Activated CD4-positive, alpha-beta T cell treated with anti-CD3 and anti-CD28 coated beads for 36 hours (primary cell): ENCODE measurements at regions not wholly inside any gene's neighbourhood (a gene's known extent, or its start where the extent isn't known, plus 50 kb on each side); places are given as distances from the start of the nearest gene placed in this dataset.
A peak's percentile ranks its signal among the peaks of the same experiment; 100 is the strongest.

Experiments
- ATAC-seq: fragments of 200-7000 bp; cut with Tn5 transposase; one replicate; pipeline ENCODE4 v1.10.0; 2021; ENCODE audit warnings: mild to moderate bottlenecking, moderate library complexity
- CTCF ChIA-PET: fragments of 350-600 bp; sonication (Branson Sonifier 250); formaldehyde crosslinking; loops from one replicate; lab custom pipeline; 2021; ENCODE audit warnings: antibody characterized with exemption; lab: Charles Lee
- POLR2A ChIA-PET: fragments of 350-600 bp; sonication (Branson Sonifier 250); formaldehyde crosslinking; loops from one replicate; lab custom pipeline; 2021; ENCODE audit warnings: antibody characterized with exemption, inconsistent platforms; lab: Charles Lee
- DNase-seq: peaks from one replicate; pipeline ENCODE4 v3.0.0-alpha.2; 2020
- H3K27ac Mint-ChIP-seq: one replicate; pipeline ENCODE4 v1.8.0; 2021; ENCODE audit warnings: mixed read lengths
- H3K27me3 Mint-ChIP-seq: one replicate; pipeline ENCODE4 v1.8.0; 2021; ENCODE audit warnings: mixed read lengths
- H3K36me3 Mint-ChIP-seq: one replicate; pipeline ENCODE4 v1.8.0; 2021; ENCODE audit warnings: low read depth, mixed read lengths
- H3K4me1 Mint-ChIP-seq: one replicate; pipeline ENCODE4 v1.8.0; 2021; ENCODE audit warnings: mixed read lengths
- H3K4me3 Mint-ChIP-seq: one replicate; pipeline ENCODE4 v1.8.0; 2021; ENCODE audit warnings: mild to moderate bottlenecking, moderate library complexity, mixed read lengths
- H3K9me3 Mint-ChIP-seq: one replicate; pipeline ENCODE4 v1.8.0; 2021; ENCODE audit warnings: low read depth, mixed read lengths
- intact Hi-C, 2 experiments: fragments of 100-400 bp; cut with DNase I in 1 of 2; cut with micrococcal nuclease in 1 of 2; formaldehyde crosslinking; loops; one replicate each; pipeline versions ENCODE4 v1.14.2 to v1.15.1; 2022 to 2024; cut with DNase I, micrococcal nuclease

DNA sequence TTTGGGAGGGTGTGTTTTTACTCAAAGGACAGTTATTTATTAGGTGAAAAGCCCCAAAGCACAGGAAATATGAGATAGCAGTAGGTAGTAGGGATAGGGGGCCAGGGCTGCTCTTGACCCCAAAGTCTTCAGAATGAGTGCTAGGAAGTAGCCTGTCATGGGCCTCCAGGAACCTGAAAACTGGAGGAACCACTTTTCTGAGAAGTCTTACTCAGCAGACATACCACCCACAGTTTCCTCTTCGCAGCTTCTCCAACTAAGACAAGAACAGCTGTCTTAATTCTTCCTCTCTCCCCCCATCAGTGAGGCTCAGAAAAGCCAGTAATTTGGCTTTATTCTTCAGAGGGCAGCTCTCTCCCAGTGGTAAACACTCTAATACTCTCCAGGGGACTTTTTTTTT, 84.0 kb upstream of the CTSC start:
- Mint-ChIP-seq H3K27me3 (no peaks in the 10 kb centered on the region), H3K36me3 (no peaks in the 10 kb centered on the region), H3K9me3 (no peaks in the 10 kb centered on the region), H3K27ac (peak overlapping the region; percentile 91), H3K4me1 (peaks cover 62% of the 10 kb centered on the region), H3K4me3 (no peak overlapping the region)
- peak; percentile 93 for ATAC-seq
- ChIA-PET CTCF (interaction anchor here (0.6 to 1.2 kb wide), 5 partner anchors 9 to 242 kb away, joined by 3 to 4 read pairs (median 3); no protein-coding TSS in a partner anchor), POLR2A (interaction anchor here (0.9 kb wide), 1 partner anchor 92 kb away, joined by 3 read pairs; no protein-coding TSS in a partner anchor)
- intact Hi-C loops = loop anchor here (1.0 to 5.0 kb wide), 7 partner anchors 64 to 244 kb away; partner anchors contain the start of genes CTSC (in 1 of the 2) and RAB38 (in 1 of the 2)
- peak; percentile 69 for DNase-seq

DNA sequence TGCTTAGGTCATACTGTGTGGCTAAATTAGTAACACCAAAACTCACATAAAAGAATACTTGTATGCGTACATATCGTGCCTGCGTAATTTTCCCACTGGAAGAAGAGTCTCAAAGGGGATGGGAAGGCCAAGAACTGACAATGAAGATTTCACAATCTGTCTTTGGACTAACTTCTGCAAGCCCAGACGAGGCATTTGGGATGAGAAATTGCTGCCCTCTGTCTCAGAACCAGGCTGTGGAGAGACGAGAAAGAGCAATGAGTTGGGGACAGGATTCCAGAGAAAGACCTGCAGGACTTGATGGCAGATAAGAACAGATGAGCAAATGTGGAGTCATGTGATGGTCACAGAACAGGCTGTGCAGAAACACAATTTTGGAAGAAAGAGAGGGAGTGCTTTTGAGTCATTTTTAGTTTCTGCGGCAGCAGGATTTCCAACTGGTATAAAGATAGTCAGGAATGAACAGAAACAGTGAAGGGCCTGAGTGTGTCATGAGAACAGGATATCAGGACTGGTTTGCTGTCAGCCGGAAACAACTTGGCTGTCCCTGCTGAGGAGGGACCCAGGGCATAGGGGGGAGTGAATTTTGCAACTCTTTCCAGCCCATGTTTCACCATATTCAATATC, 82.7 kb upstream of the CTSC start:
- CTCF ChIA-PET = no interaction called here
- ATAC-seq (no peak), DNase-seq (no peak)
- H3K4me3 Mint-ChIP-seq = no peak overlapping the region
- H3K36me3 Mint-ChIP-seq = no peaks in the 10 kb centered on the region
- POLR2A ChIA-PET = no interaction called here
- H3K4me1 Mint-ChIP-seq = peaks cover 66% of the 10 kb centered on the region
- H3K9me3 Mint-ChIP-seq = no peaks in the 10 kb centered on the region
- H3K27ac Mint-ChIP-seq = peak overlapping the region; percentile 91
- intact Hi-C loops = loop anchor here (2.0 to 5.0 kb wide), 3 partner anchors 65 to 243 kb away; partner anchors contain the start of gene RAB38 (in 1 of the 2)
- H3K27me3 Mint-ChIP-seq = no peaks in the 10 kb centered on the region

DNA sequence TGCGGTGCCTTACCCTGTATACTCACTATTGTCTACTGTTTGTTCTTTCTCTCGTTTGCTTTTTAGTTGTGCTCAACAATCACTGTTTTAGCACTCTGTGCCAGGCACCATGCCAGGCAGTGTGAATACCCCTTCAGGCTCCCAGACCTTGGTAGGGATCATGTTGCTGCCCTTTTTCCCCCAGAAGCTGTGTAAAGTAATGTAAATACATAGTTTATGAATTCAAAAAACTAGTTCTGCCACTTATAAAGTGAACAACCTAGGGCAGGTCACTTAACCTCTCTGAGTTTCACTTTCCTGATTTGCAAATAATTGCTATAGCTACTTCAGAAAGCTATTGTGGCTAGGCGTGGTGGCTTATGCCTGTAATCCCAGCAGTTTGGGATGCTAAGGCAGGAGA, 81.0 kb upstream of the CTSC start:
- Mint-ChIP-seq H3K9me3 (no peaks in the 10 kb centered on the region), H3K4me3 (no peak overlapping the region), H3K27me3 (no peaks in the 10 kb centered on the region), H3K36me3 (no peaks in the 10 kb centered on the region), H3K27ac (no peak overlapping the region), H3K4me1 (peaks cover 72% of the 10 kb centered on the region)
- ChIA-PET POLR2A (no interaction called here), CTCF (interaction anchor here (0.8 kb wide), 1 partner anchor 24 kb away, joined by 3 read pairs; no protein-coding TSS in a partner anchor)
- ATAC-seq = no peak
- intact Hi-C loops = no loop called here
- DNase-seq = no peak

DNA sequence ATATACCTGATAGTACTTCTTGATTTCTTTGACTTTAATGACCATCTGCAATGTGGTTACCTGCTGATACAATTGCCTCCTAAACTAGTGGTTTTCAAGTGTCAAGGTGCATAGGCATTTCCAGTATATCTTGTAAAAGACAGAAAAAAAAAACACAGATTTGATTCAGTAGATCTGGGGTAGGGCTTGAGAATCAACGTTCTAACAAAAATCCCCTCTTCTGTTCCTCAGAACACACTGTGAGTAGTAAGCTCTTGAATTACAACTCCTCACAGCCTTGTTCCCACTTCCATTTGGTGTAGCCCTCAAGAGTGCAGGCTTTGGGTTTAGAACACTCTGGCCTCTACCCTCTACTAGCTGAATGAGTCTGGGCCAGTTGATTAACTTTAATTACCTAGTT, 78.0 kb upstream of the CTSC start:
- CTCF ChIA-PET = interaction anchor here (0.8 to 0.9 kb wide), 2 partner anchors 15 to 116 kb away, joined by 3 read pairs; no protein-coding TSS in a partner anchor
- peak; percentile 79 for ATAC-seq
- Mint-ChIP-seq H3K4me3 (peak overlapping the region; percentile 28), H3K4me1 (peaks cover 49% of the 10 kb centered on the region), H3K27me3 (no peaks in the 10 kb centered on the region), H3K27ac (peak overlapping the region; percentile 71), H3K36me3 (no peaks in the 10 kb centered on the region), H3K9me3 (no peaks in the 10 kb centered on the region)
- DNase-seq = peak; percentile 16
- POLR2A ChIA-PET = interaction anchor here (0.6 kb wide), 2 partner anchors 86 to 1675 kb away, joined by 4 read pairs; no protein-coding TSS in a partner anchor
- intact Hi-C loops = loop anchor here (1.0 to 2.0 kb wide), 3 partner anchors 61 to 236 kb away; partner anchors contain the start of gene CTSC (in 1 of the 2)

DNA sequence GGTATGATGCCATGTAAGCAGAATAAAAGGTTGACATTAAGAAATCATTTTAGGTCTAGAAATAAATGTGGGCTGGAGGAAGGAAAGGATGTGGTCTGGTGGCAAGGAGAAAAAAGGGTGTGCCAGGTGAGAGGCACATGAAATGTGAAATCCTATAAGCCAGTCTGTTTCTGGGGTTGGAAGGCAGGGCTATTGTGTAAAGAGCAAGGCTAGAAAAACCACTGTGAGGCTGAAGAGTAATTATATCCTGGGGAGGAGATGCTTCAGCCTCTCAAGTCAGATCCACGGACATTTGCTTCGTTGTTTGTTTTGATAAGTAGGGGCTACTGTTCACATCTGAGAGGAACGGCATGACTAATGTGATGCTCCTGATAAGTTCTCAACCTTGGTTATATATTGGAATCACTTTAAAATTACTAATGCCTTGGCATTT, 77.5 kb upstream of the CTSC start:
- intact Hi-C loops = loop anchor here (1.0 to 5.0 kb wide), 4 partner anchors 58 to 236 kb away; partner anchors contain the start of gene CTSC (in 1 of the 2)
- ChIA-PET CTCF (interaction anchor here (1.0 to 1.2 kb wide), 2 partner anchors 27 to 31 kb away, joined by 3 to 4 read pairs; no protein-coding TSS in a partner anchor), POLR2A (no interaction called here)
- Mint-ChIP-seq H3K4me3 (peak overlapping the region; percentile 28), H3K27me3 (no peaks in the 10 kb centered on the region), H3K4me1 (peaks cover 44% of the 10 kb centered on the region), H3K9me3 (peaks cover 2% of the 10 kb centered on the region), H3K27ac (peak overlapping the region; percentile 71), H3K36me3 (no peaks in the 10 kb centered on the region)
- ATAC-seq (peak; percentile 61), DNase-seq (peak; percentile 42)

DNA sequence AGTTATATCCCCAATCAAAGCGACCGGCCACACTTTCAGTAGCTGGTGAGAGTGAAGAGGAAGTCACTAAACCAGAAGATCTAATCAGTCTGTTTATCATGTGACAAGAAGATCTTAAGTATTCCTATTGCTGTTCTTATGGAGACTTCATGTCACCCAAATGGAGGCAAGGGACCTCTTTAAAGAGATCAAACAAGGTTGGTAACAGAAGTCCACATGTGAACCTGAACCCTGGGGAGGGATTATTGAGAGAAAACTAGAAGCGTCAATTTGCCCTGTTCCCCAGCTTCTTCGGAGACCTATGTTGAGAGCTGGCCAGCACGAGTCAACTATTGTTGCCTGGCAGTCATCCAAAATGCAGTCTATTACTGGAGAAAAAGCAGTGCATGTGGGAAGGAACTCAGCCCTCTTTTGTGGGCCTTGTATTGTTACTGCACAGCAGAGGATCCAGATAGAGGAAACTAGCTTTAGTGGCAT, 76.9 kb upstream of the CTSC start:
- ATAC-seq = peak; percentile 26
- Mint-ChIP-seq H3K9me3 (peaks cover 2% of the 10 kb centered on the region), H3K4me3 (peak overlapping the region; percentile 28), H3K27ac (peak overlapping the region; percentile 79), H3K27me3 (no peaks in the 10 kb centered on the region), H3K4me1 (peaks cover 39% of the 10 kb centered on the region), H3K36me3 (no peaks in the 10 kb centered on the region)
- intact Hi-C loops = loop anchor here (2.0 to 5.0 kb wide), 3 partner anchors 57 to 78 kb away; partner anchors contain the start of gene CTSC (in 1 of the 2)
- POLR2A ChIA-PET = no interaction called here
- CTCF ChIA-PET = interaction anchor here (0.7 to 1.2 kb wide), 4 partner anchors 26 to 137 kb away, joined by 3 to 4 read pairs (median 3); no protein-coding TSS in a partner anchor
- DNase-seq = peak; percentile 39

DNA sequence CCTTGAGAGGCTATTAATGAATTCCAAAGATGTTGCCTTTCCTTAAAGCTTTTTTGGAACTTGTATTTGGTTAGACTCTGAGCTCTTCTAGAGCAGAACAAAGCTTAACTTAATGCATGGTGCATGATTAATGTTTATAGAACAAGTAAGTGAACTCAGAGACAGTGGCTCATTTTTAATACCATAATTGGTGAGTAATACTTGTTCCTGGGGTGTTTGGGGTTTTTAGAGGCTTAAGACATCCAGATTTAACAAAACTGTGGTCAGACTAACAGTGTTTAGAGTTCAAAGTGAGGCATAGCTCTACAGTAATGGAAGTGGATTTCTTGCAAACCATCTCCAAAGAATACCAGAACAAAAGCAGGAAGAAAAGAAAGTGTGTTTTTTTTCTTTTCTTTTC, 73.7 kb upstream of the CTSC start:
- DNase-seq (no peak), ATAC-seq (no peak)
- Mint-ChIP-seq H3K27me3 (no peaks in the 10 kb centered on the region), H3K36me3 (no peaks in the 10 kb centered on the region), H3K9me3 (peaks cover 2% of the 10 kb centered on the region), H3K4me3 (no peak overlapping the region), H3K4me1 (peaks cover 35% of the 10 kb centered on the region), H3K27ac (no peak overlapping the region)
- ChIA-PET CTCF (interaction anchor here (0.7 kb wide), 1 partner anchor 52 kb away, joined by 3 read pairs; no protein-coding TSS in a partner anchor), POLR2A (no interaction called here)
- intact Hi-C loops = loop anchor here in 1 of 2 experiments (5.0 kb wide), 1 partner anchor 54 kb away; no protein-coding TSS in a partner anchor

DNA sequence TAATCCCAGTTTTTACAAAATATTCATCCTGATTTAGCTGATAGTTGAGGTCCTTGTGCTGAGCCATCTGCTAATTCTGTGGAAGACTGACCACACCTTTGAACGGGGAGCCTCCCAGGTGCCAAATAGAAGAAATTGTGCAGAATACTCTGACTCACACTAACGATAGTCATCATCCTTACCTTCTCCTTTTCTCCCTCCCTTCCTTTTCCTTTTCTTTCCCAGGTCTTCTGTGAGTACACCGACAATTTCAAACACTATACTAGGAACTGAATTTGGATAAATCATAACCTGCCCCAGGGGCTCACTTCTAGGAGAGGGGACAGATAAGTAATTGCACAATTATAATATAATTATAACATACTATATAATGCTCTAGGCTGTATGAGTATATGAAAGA, 73.1 kb upstream of the CTSC start:
- no peak for ATAC-seq
- Mint-ChIP-seq H3K9me3 (peaks cover 2% of the 10 kb centered on the region), H3K4me1 (peaks cover 32% of the 10 kb centered on the region), H3K4me3 (no peak overlapping the region), H3K27ac (no peak overlapping the region), H3K27me3 (no peaks in the 10 kb centered on the region), H3K36me3 (no peaks in the 10 kb centered on the region)
- POLR2A ChIA-PET = no interaction called here
- intact Hi-C loops = loop anchor here in 1 of 2 experiments (5.0 kb wide), 1 partner anchor 53 kb away; no protein-coding TSS in a partner anchor
- no peak for DNase-seq
- CTCF ChIA-PET = no interaction called here

DNA sequence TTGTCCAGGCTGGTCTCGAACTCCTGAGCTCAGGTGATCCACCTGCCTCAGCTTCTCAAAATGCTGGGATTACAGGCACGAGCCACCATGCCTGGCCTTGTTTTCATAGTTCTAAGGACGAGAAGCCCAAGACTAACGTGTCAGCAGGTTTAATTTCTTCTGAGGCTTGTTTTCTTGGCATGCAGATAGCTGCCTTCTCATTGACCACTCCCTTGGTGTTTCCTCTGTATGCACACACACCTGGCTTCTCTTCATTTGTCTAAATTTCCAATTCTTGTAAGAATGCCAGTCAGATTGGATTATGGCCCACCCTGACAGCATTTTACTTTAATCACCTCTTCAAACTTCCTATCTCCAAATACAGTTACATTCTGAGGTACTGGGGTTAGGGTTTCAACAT, 72.5 kb upstream of the CTSC start:
- Mint-ChIP-seq H3K4me3 (no peak overlapping the region), H3K27me3 (no peaks in the 10 kb centered on the region), H3K9me3 (peaks cover 2% of the 10 kb centered on the region), H3K4me1 (peaks cover 26% of the 10 kb centered on the region), H3K36me3 (no peaks in the 10 kb centered on the region), H3K27ac (no peak overlapping the region)
- ChIA-PET CTCF (no interaction called here), POLR2A (no interaction called here)
- DNase-seq (no peak), ATAC-seq (no peak)
- intact Hi-C loops = loop anchor here in 1 of 2 experiments (5.0 kb wide), 1 partner anchor 53 kb away; no protein-coding TSS in a partner anchor

DNA sequence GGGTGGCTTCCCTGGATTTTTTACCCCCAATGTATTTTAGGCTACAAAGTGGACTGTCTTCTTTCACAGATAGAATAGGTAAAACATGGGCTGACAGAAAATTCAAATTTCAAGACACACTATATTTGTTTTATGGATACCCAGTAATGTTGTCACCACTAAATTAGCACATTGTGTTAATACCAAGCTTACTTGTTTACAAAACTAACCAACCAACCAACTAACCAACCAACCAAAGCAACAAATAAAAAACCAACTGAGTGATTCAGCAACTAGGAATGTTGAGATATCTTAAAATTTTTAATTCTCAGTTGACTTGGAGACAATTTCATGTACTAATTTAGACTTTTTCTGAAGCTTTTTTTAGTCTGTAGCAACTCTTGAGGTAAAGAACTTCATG, 69.3 kb upstream of the CTSC start:
- ATAC-seq (no peak), DNase-seq (no peak)
- no peaks in the 10 kb centered on the region for H3K27me3 Mint-ChIP-seq
- ChIA-PET POLR2A (no interaction called here), CTCF (no interaction called here)
- peaks cover 23% of the 10 kb centered on the region for H3K4me1 Mint-ChIP-seq
- H3K4me3 Mint-ChIP-seq = no peak overlapping the region
- no peak overlapping the region for H3K27ac Mint-ChIP-seq
- no peaks in the 10 kb centered on the region for H3K36me3 Mint-ChIP-seq
- intact Hi-C loops = no loop called here
- peaks cover 2% of the 10 kb centered on the region for H3K9me3 Mint-ChIP-seq

DNA sequence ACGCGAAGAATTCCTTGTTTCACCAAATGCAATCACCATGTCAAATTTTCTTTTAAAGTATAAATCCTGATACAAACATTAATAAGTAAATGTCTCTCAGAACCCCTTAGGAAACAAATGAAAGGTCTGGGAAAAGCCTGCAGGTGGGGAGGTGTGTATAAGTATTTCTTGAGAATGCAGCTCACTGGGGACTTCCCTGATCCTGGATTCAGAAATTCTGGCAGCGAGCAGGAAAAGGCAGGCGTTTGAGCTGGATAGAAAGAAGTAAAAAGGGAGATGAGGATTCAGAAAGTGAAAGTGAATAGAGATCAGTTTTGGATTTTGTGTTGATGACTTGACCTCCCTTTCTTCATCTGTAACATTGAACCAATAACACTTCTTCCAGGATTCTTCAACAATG, 68.3 kb upstream of the CTSC start:
- H3K27ac Mint-ChIP-seq = no peak overlapping the region
- H3K4me1 Mint-ChIP-seq = peaks cover 23% of the 10 kb centered on the region
- no peak for DNase-seq
- ChIA-PET CTCF (no interaction called here), POLR2A (no interaction called here)
- H3K4me3 Mint-ChIP-seq = no peak overlapping the region
- intact Hi-C loops = no loop called here
- H3K27me3 Mint-ChIP-seq = no peaks in the 10 kb centered on the region
- peaks cover 2% of the 10 kb centered on the region for H3K9me3 Mint-ChIP-seq
- no peaks in the 10 kb centered on the region for H3K36me3 Mint-ChIP-seq
- no peak for ATAC-seq
